A673 (cell line): ENCODE measurements at regions not wholly inside any gene's neighbourhood (a gene's known extent, or its start where the extent isn't known, plus 50 kb on each side); places are given as distances from the start of the nearest gene placed in this dataset.

ENCODE experiments used
- BruUV-seq: library from RNA; stranded (reverse); fragments of 400-500 nt; replicated peaks from 2 replicates; lab custom pipeline; 2021; lab: Mats Ljungman, UMichigan
- CTCF ChIA-PET: fragments of 300-600 bp; sonication (Branson Sonifier 250); formaldehyde crosslinking; loops from one replicate; lab custom pipeline; 2022; ENCODE audit warnings: antibody characterized with exemption; lab: Charles Lee
- POLR2A ChIA-PET: fragments of 300-600 bp; sonication (Branson Sonifier 250); formaldehyde crosslinking; loops from one replicate; lab custom pipeline; 2022; ENCODE audit warnings: antibody characterized with exemption; ENCODE audit not compliant: low non-redundant PET; lab: Charles Lee
- DNase-seq: peaks from one replicate; pipeline ENCODE4 v3.0.0-alpha.2; 2015; ENCODE audit warnings: low spot score
- H3K27ac ChIP-seq: fragments of 200-600 bp; sonication (generic); 2 replicates; pipeline ENCODE4 v1.5.1; 2016; ENCODE audit warnings: mixed run types, low read depth, mild to moderate bottlenecking, mixed read lengths, antibody characterized with exemption, low read length; ENCODE audit not compliant: poor library complexity, severe bottlenecking
- H3K27me3 ChIP-seq: fragments of 200-600 bp; sonication (generic); replicated peaks from 2 replicates; pipeline ENCODE4 v1.6.1; 2017; ENCODE audit warnings: mixed run types, low read depth, mild to moderate bottlenecking, mixed read lengths, antibody characterized with exemption, low read length; ENCODE audit not compliant: insufficient read depth, poor library complexity
- H3K36me3 ChIP-seq: fragments of 200-600 bp; sonication (generic); 2 replicates; pipeline ENCODE4 v1.6.1; 2016; ENCODE audit warnings: mixed run types, mild to moderate bottlenecking, mixed read lengths, antibody characterized with exemption, low read length; ENCODE audit not compliant: insufficient read depth, poor library complexity, severe bottlenecking
- H3K4me1 ChIP-seq: fragments of 200-600 bp; sonication (generic); 2 replicates; pipeline ENCODE4 v1.6.1; 2017; ENCODE audit warnings: mixed run types, mild to moderate bottlenecking, mixed read lengths, antibody characterized with exemption, low read length; ENCODE audit not compliant: insufficient read depth, poor library complexity, severe bottlenecking
- H3K4me3 ChIP-seq: fragments of 200-600 bp; sonication (generic); 2 replicates; pipeline ENCODE4 v1.5.1; 2016; ENCODE audit warnings: low read depth, mixed run types, mild to moderate bottlenecking, mixed read lengths, low read length; ENCODE audit not compliant: poor library complexity, severe bottlenecking
- H3K9me3 ChIP-seq: fragments of 200-600 bp; sonication (generic); 2 replicates; pipeline ENCODE4 v1.6.1; 2016; ENCODE audit warnings: mixed run types, low read depth, mild to moderate bottlenecking, mixed read lengths, antibody characterized with exemption, low read length; ENCODE audit not compliant: poor library complexity, severe bottlenecking
- EZH2 ChIP-seq: fragments of 200-600 bp; sonication (generic); IDR thresholded peaks from 2 replicates; pipeline ENCODE4 v1.6.1; 2017; ENCODE audit warnings: borderline replicate concordance, low read depth, mild to moderate bottlenecking, mixed read lengths, antibody characterized with exemption, low read length; ENCODE audit not compliant: poor library complexity, severe bottlenecking
- intact Hi-C: fragments of 100-400 bp; cut with micrococcal nuclease; formaldehyde crosslinking; loops from one replicate; pipeline ENCODE4 v1.10.0; 2022; ENCODE audit not compliant: unreplicated experiment
- TF ChIP-seq, protein P1 (sequence below): fragments of 300-800, 200-600 bp; sonication (generic); conservative IDR thresholded peaks from 2 replicates; pipeline ENCODE4 v1.5.1; 2017; ENCODE audit warnings: low read depth, mild to moderate bottlenecking, antibody characterized with exemption, low read length, moderate library complexity, mixed read lengths

- no TSS peak for BruUV-seq
- H3K36me3 ChIP-seq: no peaks in the 10 kb centered on the region
- H3K27ac ChIP-seq: no peak overlapping the region
- DNase-seq: no peak
- H3K4me1 ChIP-seq: no peaks in the 10 kb centered on the region
- no peaks in the 10 kb centered on the region for H3K27me3 ChIP-seq
- H3K4me3 ChIP-seq: no peak overlapping the region
- TF ChIP-seq EZH2: no peak
- TF ChIP-seq, protein P1, sequence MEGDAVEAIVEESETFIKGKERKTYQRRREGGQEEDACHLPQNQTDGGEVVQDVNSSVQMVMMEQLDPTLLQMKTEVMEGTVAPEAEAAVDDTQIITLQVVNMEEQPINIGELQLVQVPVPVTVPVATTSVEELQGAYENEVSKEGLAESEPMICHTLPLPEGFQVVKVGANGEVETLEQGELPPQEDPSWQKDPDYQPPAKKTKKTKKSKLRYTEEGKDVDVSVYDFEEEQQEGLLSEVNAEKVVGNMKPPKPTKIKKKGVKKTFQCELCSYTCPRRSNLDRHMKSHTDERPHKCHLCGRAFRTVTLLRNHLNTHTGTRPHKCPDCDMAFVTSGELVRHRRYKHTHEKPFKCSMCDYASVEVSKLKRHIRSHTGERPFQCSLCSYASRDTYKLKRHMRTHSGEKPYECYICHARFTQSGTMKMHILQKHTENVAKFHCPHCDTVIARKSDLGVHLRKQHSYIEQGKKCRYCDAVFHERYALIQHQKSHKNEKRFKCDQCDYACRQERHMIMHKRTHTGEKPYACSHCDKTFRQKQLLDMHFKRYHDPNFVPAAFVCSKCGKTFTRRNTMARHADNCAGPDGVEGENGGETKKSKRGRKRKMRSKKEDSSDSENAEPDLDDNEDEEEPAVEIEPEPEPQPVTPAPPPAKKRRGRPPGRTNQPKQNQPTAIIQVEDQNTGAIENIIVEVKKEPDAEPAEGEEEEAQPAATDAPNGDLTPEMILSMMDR: no peak
- intact Hi-C loops: no loop called here
- ChIA-PET CTCF (no interaction called here), POLR2A (no interaction called here)
- H3K9me3 ChIP-seq: no peaks in the 10 kb centered on the region
Measured at GRCh38 chr2:204346906-204347305, 198.4 kb upstream of the PARD3B start.

DNA sequence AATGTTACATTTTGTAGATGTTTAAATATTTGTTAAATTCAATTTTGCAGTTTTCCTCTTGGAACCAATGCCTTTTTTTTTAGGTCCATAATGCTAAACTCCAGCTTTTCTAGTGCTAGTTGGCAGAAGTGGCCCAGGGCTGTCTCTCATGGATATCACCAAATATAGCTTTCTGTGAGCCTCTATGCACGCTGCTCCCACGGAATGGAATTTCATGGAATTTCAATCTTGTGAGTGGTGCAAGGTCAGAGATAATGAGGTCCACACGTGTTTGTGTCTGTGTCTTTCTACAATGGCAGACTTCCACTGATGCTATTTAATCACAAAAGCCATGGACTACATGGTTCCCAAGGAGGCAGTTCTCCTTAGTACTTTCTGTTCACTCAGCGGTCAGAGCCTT is 191.5 kb upstream of the PARD3B start:
- ChIA-PET CTCF (no interaction called here), POLR2A (no interaction called here)
- no peaks in the 10 kb centered on the region for H3K9me3 ChIP-seq
- no peak overlapping the region for H3K27ac ChIP-seq
- no peak for DNase-seq
- BruUV-seq: no TSS peak
- no peak overlapping the region for H3K4me3 ChIP-seq
- no peaks in the 10 kb centered on the region for H3K4me1 ChIP-seq
- H3K36me3 ChIP-seq: no peaks in the 10 kb centered on the region
- TF ChIP-seq EZH2: no peak
- TF ChIP-seq, protein P1: no peak
- intact Hi-C loops: no loop called here
- no peaks in the 10 kb centered on the region for H3K27me3 ChIP-seq

GRCh38 chr2:204354442-204354856 is 190.8 kb upstream of the PARD3B start:
- Histone ChIP-seq H3K27ac (no peak overlapping the region), H3K36me3 (no peaks in the 10 kb centered on the region), H3K9me3 (no peaks in the 10 kb centered on the region), H3K4me1 (no peaks in the 10 kb centered on the region), H3K27me3 (no peaks in the 10 kb centered on the region), H3K4me3 (no peak overlapping the region)
- POLR2A ChIA-PET: no interaction called here
- no TSS peak for BruUV-seq
- TF ChIP-seq EZH2: no peak
- TF ChIP-seq, protein P1: no peak
- CTCF ChIA-PET: interaction anchor here (0.6 kb wide), 1 partner anchor 1572 kb away, joined by 3 read pairs; no protein-coding TSS in a partner anchor
- intact Hi-C loops: no loop called here
- DNase-seq: no peak
